GM23338 (cell line): ENCODE measurements at regions not wholly inside any gene's neighbourhood (a gene's known extent, or its start where the extent isn't known, plus 50 kb on each side); places are given as distances from the start of the nearest gene placed in this dataset.

Source experiments
- ATAC-seq: fragments of 200-7000 bp; cut with Tn5 transposase; 3 replicates; pipeline ENCODE4 v1.9.1; 2020
- DNase-seq: peaks from one replicate; pipeline ENCODE4 v3.0.0-alpha.2; 2015; ENCODE audit warnings: low spot score
- H2AFZ ChIP-seq: fragments of 200-600 bp; sonication (generic); 2 replicates; pipeline ENCODE4 v1.8.0; 2016; ENCODE audit warnings: antibody characterized with exemption, mild to moderate bottlenecking, moderate library complexity
- H3F3A ChIP-seq: fragments of 200-600 bp; sonication (generic); replicated peaks from 2 replicates; pipeline ENCODE4 v1.8.0; 2017; ENCODE audit warnings: antibody characterized with exemption, mixed run types, low read depth
- H3K27ac ChIP-seq: fragments of 200-600 bp; sonication (generic); 2 replicates; pipeline ENCODE4 v1.6.1; 2016; ENCODE audit warnings: low read depth
- H3K27me3 ChIP-seq: fragments of 200-600 bp; sonication (generic); 2 replicates; pipeline ENCODE4 v1.8.0; 2016; ENCODE audit warnings: mild to moderate bottlenecking, mixed run types, moderate library complexity; ENCODE audit not compliant: insufficient read depth
- H3K36me3 ChIP-seq: fragments of 200-600 bp; sonication (generic); 2 replicates; pipeline ENCODE4 v1.8.0; 2016; ENCODE audit warnings: mild to moderate bottlenecking; ENCODE audit not compliant: insufficient read depth
- H3K4me1 ChIP-seq: fragments of 200-600 bp; sonication (generic); 2 replicates; pipeline ENCODE4 v1.8.0; 2016; ENCODE audit warnings: mild to moderate bottlenecking, moderate library complexity; ENCODE audit not compliant: insufficient read depth
- H3K4me2 ChIP-seq: fragments of 200-600 bp; sonication (generic); 2 replicates; pipeline ENCODE4 v1.7.1; 2017; ENCODE audit warnings: mixed run types
- H3K4me3 ChIP-seq: fragments of 200-600 bp; sonication (generic); 2 replicates; pipeline ENCODE4 v1.6.1; 2016; ENCODE audit warnings: mixed run types
- H3K79me2 ChIP-seq: fragments of 200-600 bp; sonication (generic); replicated peaks from 2 replicates; pipeline ENCODE4 v1.8.0; 2017; ENCODE audit warnings: mild to moderate bottlenecking; ENCODE audit not compliant: insufficient read depth
- H3K9me2 ChIP-seq: fragments of 200-600 bp; sonication (generic); 2 replicates; pipeline ENCODE4 v1.8.0; 2017; ENCODE audit not compliant: insufficient read depth
- H4K20me1 ChIP-seq: fragments of 200-600 bp; sonication (generic); replicated peaks from 2 replicates; pipeline ENCODE4 v1.8.0; 2017; ENCODE audit warnings: mild to moderate bottlenecking; ENCODE audit not compliant: insufficient read depth
- H3K27ac Mint-ChIP-seq: 2 replicates; pipeline ENCODE4 v1.8.0; 2020; ENCODE audit warnings: inconsistent platforms, mild to moderate bottlenecking, moderate library complexity, mixed read lengths
- H3K27me3 Mint-ChIP-seq: 3 replicates; pipeline ENCODE4 v1.8.0; 2022; ENCODE audit warnings: low read depth, mild to moderate bottlenecking, moderate library complexity, mixed read lengths, inconsistent platforms; ENCODE audit not compliant: insufficient read depth, poor library complexity
- H3K36me3 Mint-ChIP-seq: 3 replicates; pipeline ENCODE4 v1.8.0; 2021; ENCODE audit warnings: low read depth, mild to moderate bottlenecking, inconsistent platforms, moderate library complexity, mixed read lengths
- H3K4me1 Mint-ChIP-seq: 3 replicates; pipeline ENCODE4 v1.8.0; 2020; ENCODE audit warnings: mild to moderate bottlenecking, inconsistent platforms, mixed read lengths
- H3K4me3 Mint-ChIP-seq: 3 replicates; pipeline ENCODE4 v1.8.0; 2021; ENCODE audit warnings: moderate library complexity, mild to moderate bottlenecking, inconsistent platforms, mixed read lengths
- H3K9me3 Mint-ChIP-seq: 3 replicates; pipeline ENCODE4 v1.8.0; 2020; ENCODE audit warnings: moderate library complexity, mild to moderate bottlenecking, inconsistent platforms, mixed read lengths
- CREB1 ChIP-seq: fragments of 250-450 bp; sonication (Bioruptor Pico); IDR thresholded peaks from 2 replicates; pipeline ENCODE4 v1.5.0; 2020; ENCODE audit warnings: low read depth, mild to moderate bottlenecking, moderate library complexity
- EZH2 ChIP-seq: fragments of 200-600 bp; sonication (generic); IDR thresholded peaks from one replicate; pipeline ENCODE4 v1.8.0; 2017; ENCODE audit warnings: antibody characterized with exemption, mild to moderate bottlenecking, low read depth; ENCODE audit not compliant: unreplicated experiment
- EZH2phosphoT487 ChIP-seq: fragments of 200-600 bp; sonication (generic); IDR thresholded peaks from one replicate; pipeline ENCODE4 v1.8.1; 2018; ENCODE audit warnings: antibody characterized with exemption; ENCODE audit not compliant: unreplicated experiment
- JUNB ChIP-seq: IDR thresholded peaks from one replicate; pipeline ENCODE4 v1.6.1; 2016; ENCODE audit warnings: antibody characterized with exemption; ENCODE audit not compliant: unreplicated experiment
- NANOG ChIP-seq: IDR thresholded peaks from 2 replicates; pipeline ENCODE4 v1.6.1; 2016; ENCODE audit warnings: antibody characterized with exemption, borderline replicate concordance
- POLR2AphosphoS5 ChIP-seq: IDR thresholded peaks from 2 replicates; pipeline ENCODE4 v1.6.1; 2016; ENCODE audit warnings: antibody characterized with exemption, low read depth
- STAT1 ChIP-seq: IDR thresholded peaks from one replicate; pipeline ENCODE4 v1.6.1; 2016; ENCODE audit warnings: antibody characterized with exemption; ENCODE audit not compliant: unreplicated experiment
- ZNF114 ChIP-seq: fragments of 250-450 bp; sonication (Bioruptor Pico); IDR thresholded peaks from 2 replicates; pipeline ENCODE4 v1.5.0; 2020; ENCODE audit warnings: mild to moderate bottlenecking, moderate library complexity
- ZNF331 ChIP-seq: fragments of 250-450 bp; sonication (Bioruptor Pico); IDR thresholded peaks from 2 replicates; pipeline ENCODE4 v1.5.0; 2020; ENCODE audit warnings: low read depth, mild to moderate bottlenecking, moderate library complexity
- TF ChIP-seq, protein P1 (sequence below), 2 experiments: fragments of 200-600 bp in 1 of 2; sonication (generic) in 1 of 2; conservative IDR thresholded peaks; 2 replicates each; pipeline versions ENCODE4 v1.5.1 to v1.6.1; 2016 to 2017; ENCODE audit warnings: antibody characterized with exemption in 2 of 2, low read depth in 2 of 2, mild to moderate bottlenecking in 2 of 2, moderate library complexity in 1 of 2
- TF ChIP-seq, protein P2 (sequence below): fragments of 250-450 bp; sonication (Bioruptor Pico); IDR thresholded peaks from 2 replicates; pipeline ENCODE4 v1.5.0; 2020; ENCODE audit warnings: mild to moderate bottlenecking, moderate library complexity
- TF ChIP-seq, protein P3 (sequence below): IDR thresholded peaks from 2 replicates; pipeline ENCODE4 v1.6.1; 2016; ENCODE audit warnings: antibody characterized with exemption
- TF ChIP-seq, protein P4 (sequence below): IDR thresholded peaks from one replicate; pipeline ENCODE4 v1.6.1; 2018; ENCODE audit warnings: antibody characterized with exemption; ENCODE audit not compliant: unreplicated experiment

DNA sequence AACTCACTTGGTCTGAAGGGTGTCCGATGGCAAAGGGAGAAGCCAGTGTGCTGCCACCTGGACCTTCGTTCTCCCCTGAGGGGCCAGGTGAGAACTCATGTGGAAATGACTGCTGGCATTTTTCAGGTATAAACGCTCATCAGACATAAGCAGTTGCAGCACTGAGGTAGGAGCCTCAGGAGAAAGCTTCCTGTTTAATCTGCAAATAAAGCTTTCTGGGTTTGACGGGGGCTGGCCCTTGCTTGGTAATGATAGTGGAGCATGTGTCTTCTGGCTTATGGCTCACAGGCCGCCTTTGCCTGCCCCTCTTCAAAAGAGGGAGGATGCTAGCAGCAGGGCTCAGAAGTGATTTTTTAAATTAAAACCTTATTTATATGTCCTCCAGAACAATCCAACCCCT, 122.1 kb upstream of the SLC24A3 start:
- peaks cover 5% of the 10 kb centered on the region for H3K9me2 ChIP-seq
- H3K27me3 ChIP-seq: no peaks in the 10 kb centered on the region
- Mint-ChIP-seq H3K4me1 (peaks cover 4% of the 10 kb centered on the region), H3K36me3 (no peaks in the 10 kb centered on the region), H3K4me3 (no peak overlapping the region), H3K9me3 (peaks cover 3% of the 10 kb centered on the region; the same call in 2 of the 3 replicates), H3K27me3 (peaks cover 2% of the 10 kb centered on the region), H3K27ac (no peak overlapping the region)
- H4K20me1 ChIP-seq: no peaks in the 10 kb centered on the region
- no peak for ATAC-seq
- H3K4me2 ChIP-seq: no peak overlapping the region
- H3K79me2 ChIP-seq: no peaks in the 10 kb centered on the region
- no peak for DNase-seq
- no peak overlapping the region for H3K27ac ChIP-seq
- H3K4me1 ChIP-seq: peaks cover 4% of the 10 kb centered on the region
- no peaks in the 10 kb centered on the region for H3K36me3 ChIP-seq
- TF ChIP-seq NANOG (no peak), EZH2phosphoT487 (no peak), ZNF331 (CRISPR knock-in tag) (no peak), EZH2 (no peak), STAT1 (no peak), POLR2AphosphoS5 (no peak), ZNF114 (CRISPR knock-in tag) (no peak), CREB1 (CRISPR knock-in tag) (no peak), JUNB (no peak)
- TF ChIP-seq, protein P1, sequence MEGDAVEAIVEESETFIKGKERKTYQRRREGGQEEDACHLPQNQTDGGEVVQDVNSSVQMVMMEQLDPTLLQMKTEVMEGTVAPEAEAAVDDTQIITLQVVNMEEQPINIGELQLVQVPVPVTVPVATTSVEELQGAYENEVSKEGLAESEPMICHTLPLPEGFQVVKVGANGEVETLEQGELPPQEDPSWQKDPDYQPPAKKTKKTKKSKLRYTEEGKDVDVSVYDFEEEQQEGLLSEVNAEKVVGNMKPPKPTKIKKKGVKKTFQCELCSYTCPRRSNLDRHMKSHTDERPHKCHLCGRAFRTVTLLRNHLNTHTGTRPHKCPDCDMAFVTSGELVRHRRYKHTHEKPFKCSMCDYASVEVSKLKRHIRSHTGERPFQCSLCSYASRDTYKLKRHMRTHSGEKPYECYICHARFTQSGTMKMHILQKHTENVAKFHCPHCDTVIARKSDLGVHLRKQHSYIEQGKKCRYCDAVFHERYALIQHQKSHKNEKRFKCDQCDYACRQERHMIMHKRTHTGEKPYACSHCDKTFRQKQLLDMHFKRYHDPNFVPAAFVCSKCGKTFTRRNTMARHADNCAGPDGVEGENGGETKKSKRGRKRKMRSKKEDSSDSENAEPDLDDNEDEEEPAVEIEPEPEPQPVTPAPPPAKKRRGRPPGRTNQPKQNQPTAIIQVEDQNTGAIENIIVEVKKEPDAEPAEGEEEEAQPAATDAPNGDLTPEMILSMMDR (conservative IDR thresholded peaks at IDR 0.05; ENCODE audit: low read depth in 2 of 2): no peak
- TF ChIP-seq, protein P2, sequence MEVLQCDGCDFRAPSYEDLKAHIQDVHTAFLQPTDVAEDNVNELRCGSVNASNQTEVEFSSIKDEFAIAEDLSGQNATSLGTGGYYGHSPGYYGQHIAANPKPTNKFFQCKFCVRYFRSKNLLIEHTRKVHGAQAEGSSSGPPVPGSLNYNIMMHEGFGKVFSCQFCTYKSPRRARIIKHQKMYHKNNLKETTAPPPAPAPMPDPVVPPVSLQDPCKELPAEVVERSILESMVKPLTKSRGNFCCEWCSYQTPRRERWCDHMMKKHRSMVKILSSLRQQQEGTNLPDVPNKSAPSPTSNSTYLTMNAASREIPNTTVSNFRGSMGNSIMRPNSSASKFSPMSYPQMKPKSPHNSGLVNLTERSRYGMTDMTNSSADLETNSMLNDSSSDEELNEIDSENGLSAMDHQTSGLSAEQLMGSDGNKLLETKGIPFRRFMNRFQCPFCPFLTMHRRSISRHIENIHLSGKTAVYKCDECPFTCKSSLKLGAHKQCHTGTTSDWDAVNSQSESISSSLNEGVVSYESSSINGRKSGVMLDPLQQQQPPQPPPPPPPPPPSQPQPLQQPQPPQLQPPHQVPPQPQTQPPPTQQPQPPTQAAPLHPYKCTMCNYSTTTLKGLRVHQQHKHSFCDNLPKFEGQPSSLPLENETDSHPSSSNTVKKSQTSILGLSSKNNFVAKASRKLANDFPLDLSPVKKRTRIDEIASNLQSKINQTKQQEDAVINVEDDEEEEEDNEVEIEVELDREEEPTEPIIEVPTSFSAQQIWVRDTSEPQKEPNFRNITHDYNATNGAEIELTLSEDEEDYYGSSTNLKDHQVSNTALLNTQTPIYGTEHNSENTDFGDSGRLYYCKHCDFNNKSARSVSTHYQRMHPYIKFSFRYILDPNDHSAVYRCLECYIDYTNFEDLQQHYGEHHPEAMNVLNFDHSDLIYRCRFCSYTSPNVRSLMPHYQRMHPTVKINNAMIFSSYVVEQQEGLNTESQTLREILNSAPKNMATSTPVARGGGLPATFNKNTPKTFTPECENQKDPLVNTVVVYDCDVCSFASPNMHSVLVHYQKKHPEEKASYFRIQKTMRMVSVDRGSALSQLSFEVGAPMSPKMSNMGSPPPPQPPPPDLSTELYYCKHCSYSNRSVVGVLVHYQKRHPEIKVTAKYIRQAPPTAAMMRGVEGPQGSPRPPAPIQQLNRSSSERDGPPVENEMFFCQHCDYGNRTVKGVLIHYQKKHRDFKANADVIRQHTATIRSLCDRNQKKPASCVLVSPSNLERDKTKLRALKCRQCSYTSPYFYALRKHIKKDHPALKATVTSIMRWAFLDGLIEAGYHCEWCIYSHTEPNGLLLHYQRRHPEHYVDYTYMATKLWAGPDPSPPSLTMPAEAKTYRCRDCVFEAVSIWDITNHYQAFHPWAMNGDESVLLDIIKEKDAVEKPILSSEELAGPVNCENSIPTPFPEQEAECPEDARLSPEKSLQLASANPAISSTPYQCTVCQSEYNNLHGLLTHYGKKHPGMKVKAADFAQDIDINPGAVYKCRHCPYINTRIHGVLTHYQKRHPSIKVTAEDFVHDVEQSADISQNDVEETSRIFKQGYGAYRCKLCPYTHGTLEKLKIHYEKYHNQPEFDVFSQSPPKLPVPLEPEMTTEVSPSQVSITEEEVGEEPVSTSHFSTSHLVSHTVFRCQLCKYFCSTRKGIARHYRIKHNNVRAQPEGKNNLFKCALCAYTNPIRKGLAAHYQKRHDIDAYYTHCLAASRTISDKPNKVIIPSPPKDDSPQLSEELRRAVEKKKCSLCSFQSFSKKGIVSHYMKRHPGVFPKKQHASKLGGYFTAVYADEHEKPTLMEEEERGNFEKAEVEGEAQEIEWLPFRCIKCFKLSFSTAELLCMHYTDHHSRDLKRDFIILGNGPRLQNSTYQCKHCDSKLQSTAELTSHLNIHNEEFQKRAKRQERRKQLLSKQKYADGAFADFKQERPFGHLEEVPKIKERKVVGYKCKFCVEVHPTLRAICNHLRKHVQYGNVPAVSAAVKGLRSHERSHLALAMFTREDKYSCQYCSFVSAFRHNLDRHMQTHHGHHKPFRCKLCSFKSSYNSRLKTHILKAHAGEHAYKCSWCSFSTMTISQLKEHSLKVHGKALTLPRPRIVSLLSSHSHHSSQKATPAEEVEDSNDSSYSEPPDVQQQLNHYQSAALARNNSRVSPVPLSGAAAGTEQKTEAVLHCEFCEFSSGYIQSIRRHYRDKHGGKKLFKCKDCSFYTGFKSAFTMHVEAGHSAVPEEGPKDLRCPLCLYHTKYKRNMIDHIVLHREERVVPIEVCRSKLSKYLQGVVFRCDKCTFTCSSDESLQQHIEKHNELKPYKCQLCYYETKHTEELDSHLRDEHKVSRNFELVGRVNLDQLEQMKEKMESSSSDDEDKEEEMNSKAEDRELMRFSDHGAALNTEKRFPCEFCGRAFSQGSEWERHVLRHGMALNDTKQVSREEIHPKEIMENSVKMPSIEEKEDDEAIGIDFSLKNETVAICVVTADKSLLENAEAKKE: no peak
- TF ChIP-seq, protein P3, sequence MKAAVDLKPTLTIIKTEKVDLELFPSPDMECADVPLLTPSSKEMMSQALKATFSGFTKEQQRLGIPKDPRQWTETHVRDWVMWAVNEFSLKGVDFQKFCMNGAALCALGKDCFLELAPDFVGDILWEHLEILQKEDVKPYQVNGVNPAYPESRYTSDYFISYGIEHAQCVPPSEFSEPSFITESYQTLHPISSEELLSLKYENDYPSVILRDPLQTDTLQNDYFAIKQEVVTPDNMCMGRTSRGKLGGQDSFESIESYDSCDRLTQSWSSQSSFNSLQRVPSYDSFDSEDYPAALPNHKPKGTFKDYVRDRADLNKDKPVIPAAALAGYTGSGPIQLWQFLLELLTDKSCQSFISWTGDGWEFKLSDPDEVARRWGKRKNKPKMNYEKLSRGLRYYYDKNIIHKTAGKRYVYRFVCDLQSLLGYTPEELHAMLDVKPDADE: no peak
- TF ChIP-seq, protein P4, sequence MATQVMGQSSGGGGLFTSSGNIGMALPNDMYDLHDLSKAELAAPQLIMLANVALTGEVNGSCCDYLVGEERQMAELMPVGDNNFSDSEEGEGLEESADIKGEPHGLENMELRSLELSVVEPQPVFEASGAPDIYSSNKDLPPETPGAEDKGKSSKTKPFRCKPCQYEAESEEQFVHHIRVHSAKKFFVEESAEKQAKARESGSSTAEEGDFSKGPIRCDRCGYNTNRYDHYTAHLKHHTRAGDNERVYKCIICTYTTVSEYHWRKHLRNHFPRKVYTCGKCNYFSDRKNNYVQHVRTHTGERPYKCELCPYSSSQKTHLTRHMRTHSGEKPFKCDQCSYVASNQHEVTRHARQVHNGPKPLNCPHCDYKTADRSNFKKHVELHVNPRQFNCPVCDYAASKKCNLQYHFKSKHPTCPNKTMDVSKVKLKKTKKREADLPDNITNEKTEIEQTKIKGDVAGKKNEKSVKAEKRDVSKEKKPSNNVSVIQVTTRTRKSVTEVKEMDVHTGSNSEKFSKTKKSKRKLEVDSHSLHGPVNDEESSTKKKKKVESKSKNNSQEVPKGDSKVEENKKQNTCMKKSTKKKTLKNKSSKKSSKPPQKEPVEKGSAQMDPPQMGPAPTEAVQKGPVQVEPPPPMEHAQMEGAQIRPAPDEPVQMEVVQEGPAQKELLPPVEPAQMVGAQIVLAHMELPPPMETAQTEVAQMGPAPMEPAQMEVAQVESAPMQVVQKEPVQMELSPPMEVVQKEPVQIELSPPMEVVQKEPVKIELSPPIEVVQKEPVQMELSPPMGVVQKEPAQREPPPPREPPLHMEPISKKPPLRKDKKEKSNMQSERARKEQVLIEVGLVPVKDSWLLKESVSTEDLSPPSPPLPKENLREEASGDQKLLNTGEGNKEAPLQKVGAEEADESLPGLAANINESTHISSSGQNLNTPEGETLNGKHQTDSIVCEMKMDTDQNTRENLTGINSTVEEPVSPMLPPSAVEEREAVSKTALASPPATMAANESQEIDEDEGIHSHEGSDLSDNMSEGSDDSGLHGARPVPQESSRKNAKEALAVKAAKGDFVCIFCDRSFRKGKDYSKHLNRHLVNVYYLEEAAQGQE: no peak
- H3F3A ChIP-seq: no peaks in the 10 kb centered on the region
- H2AFZ ChIP-seq: no peak overlapping the region
- no peak overlapping the region for H3K4me3 ChIP-seq
